GM18502 (cell line): ENCODE measurements at regions not wholly inside any gene's neighbourhood (a gene's known extent, or its start where the extent isn't known, plus 50 kb on each side); places are given as distances from the start of the nearest gene placed in this dataset.
A peak's percentile ranks its signal among the peaks of the same experiment; 100 is the strongest.

Source experiments
- ATAC-seq: cut with Tn5 transposase; IDR thresholded peaks from one replicate; pipeline ENCODE4 v1.9.1; 2021; ENCODE audit warnings: mild to moderate bottlenecking; ENCODE audit not compliant: unreplicated experiment, poor library complexity

GRCh38 chr7:127447326-127447945 is 54.9 kb upstream of the ZNF800 start:
- ATAC-seq: peak; percentile 100

GRCh38 chr7:127446842-127447241 is 54.3 kb upstream of the ZNF800 start:
- ATAC-seq: peak; percentile 1
